ENCODE measurements at regions not wholly inside any gene's neighbourhood (a gene's known extent, or its start where the extent isn't known, plus 50 kb on each side); places are given as distances from the start of the nearest gene placed in this dataset.

- no peak for TF ChIP-seq POLR2A (IDR thresholded peaks at IDR 0.05; ENCODE audit: low read depth, low read length)
- TF ChIP-seq, protein P1, sequence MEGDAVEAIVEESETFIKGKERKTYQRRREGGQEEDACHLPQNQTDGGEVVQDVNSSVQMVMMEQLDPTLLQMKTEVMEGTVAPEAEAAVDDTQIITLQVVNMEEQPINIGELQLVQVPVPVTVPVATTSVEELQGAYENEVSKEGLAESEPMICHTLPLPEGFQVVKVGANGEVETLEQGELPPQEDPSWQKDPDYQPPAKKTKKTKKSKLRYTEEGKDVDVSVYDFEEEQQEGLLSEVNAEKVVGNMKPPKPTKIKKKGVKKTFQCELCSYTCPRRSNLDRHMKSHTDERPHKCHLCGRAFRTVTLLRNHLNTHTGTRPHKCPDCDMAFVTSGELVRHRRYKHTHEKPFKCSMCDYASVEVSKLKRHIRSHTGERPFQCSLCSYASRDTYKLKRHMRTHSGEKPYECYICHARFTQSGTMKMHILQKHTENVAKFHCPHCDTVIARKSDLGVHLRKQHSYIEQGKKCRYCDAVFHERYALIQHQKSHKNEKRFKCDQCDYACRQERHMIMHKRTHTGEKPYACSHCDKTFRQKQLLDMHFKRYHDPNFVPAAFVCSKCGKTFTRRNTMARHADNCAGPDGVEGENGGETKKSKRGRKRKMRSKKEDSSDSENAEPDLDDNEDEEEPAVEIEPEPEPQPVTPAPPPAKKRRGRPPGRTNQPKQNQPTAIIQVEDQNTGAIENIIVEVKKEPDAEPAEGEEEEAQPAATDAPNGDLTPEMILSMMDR (IDR thresholded peaks at IDR 0.05; ENCODE audit: extremely low read depth in 1 of 2, insufficient read depth in 1 of 2, low read depth in 1 of 2, low read length in 2 of 2), result no peak
Measured at GRCh38 chrX:88988796-88989195, 241.8 kb downstream of the CPXCR1 start.
